GM18519 (cell line): ENCODE measurements at regions not wholly inside any gene's neighbourhood (a gene's known extent, or its start where the extent isn't known, plus 50 kb on each side); places are given as distances from the start of the nearest gene placed in this dataset.
"Not testable (repeated sequence)": the region's sequence is repeated elsewhere in the genome, so short reads cannot be mapped to it uniquely, and the experiment has no call there.

ENCODE experiments used
- ATAC-seq: cut with Tn5 transposase; IDR thresholded peaks from one replicate; pipeline ENCODE4 v1.9.1; 2021; ENCODE audit warnings: mild to moderate bottlenecking, moderate library complexity; ENCODE audit not compliant: unreplicated experiment, low FRiP score

- no peak for ATAC-seq
Observed at GRCh38 chr9:26789959-26790358, 102.6 kb downstream of the CAAP1 start.

- no peak for ATAC-seq
Observed at GRCh38 chr9:26786564-26786963, 106.0 kb downstream of the CAAP1 start.

GRCh38 chr9:26782899-26783298, 109.7 kb downstream of the CAAP1 start:
- ATAC-seq, result no peak

GRCh38 chr9:26781906-26782305, 110.7 kb downstream of the CAAP1 start:
- ATAC-seq, result no peak

- ATAC-seq, result not testable (repeated sequence)
Observed at GRCh38 chr9:26780307-26780706, 112.3 kb downstream of the CAAP1 start.

- ATAC-seq, result no peak
Observed at GRCh38 chr9:26779062-26779461, 113.5 kb downstream of the CAAP1 start.

GRCh38 chr9:26775391-26775790, 117.2 kb downstream of the CAAP1 start:
- ATAC-seq, result no peak

- no peak for ATAC-seq
Observed at GRCh38 chr9:26773056-26773455, 119.5 kb downstream of the CAAP1 start.

- ATAC-seq, result no peak
Observed at GRCh38 chr9:26770821-26771220, 121.8 kb downstream of the CAAP1 start.

GRCh38 chr9:26768145-26768544, 124.5 kb downstream of the CAAP1 start:
- ATAC-seq, result no peak

GRCh38 chr9:26760675-26761074, 131.9 kb downstream of the CAAP1 start:
- no peak for ATAC-seq

- no peak for ATAC-seq
Observed at GRCh38 chr9:26758655-26759054, 133.9 kb downstream of the CAAP1 start.

- no peak for ATAC-seq
Observed at GRCh38 chr9:26756881-26757280, 135.7 kb downstream of the CAAP1 start.

GRCh38 chr9:26755476-26755875, 137.1 kb downstream of the CAAP1 start:
- no peak for ATAC-seq

- ATAC-seq, result no peak
Observed at GRCh38 chr9:26754509-26755164, 138.0 kb downstream of the CAAP1 start.

- no peak for ATAC-seq
Observed at GRCh38 chr9:26753971-26754370, 138.6 kb downstream of the CAAP1 start.

- no peak for ATAC-seq
Observed at GRCh38 chr9:26750162-26750561, 142.4 kb downstream of the CAAP1 start.

- ATAC-seq, result no peak
Observed at GRCh38 chr9:26748449-26749058, 144.0 kb downstream of the CAAP1 start.

- ATAC-seq, result no peak
Observed at GRCh38 chr9:26747611-26748010, 145.0 kb downstream of the CAAP1 start.

GRCh38 chr9:26746357-26747072, 146.1 kb downstream of the CAAP1 start:
- ATAC-seq, result peak; percentile 82

GRCh38 chr9:26745111-26745510, 147.5 kb downstream of the CAAP1 start:
- ATAC-seq, result no peak
